IMR-90 (cell line): ENCODE measurements at regions not wholly inside any gene's neighbourhood (a gene's known extent, or its start where the extent isn't known, plus 50 kb on each side); places are given as distances from the start of the nearest gene placed in this dataset.

Experiments used
- BHLHE40 ChIP-seq: fragments of 150-350 bp; IDR thresholded peaks from 2 replicates; pipeline ENCODE4 v1.6.1; 2016; ENCODE audit warnings: mild to moderate bottlenecking, low read depth, low read length
- CEBPB ChIP-seq: IDR thresholded peaks from 2 replicates; pipeline ENCODE4 v1.6.1; 2012; ENCODE audit warnings: low read depth, low read length, improper control_type of control experiment
- CTCF ChIP-seq: conservative IDR thresholded peaks from 2 replicates; pipeline ENCODE4 v1.5.1; 2012; ENCODE audit warnings: mild to moderate bottlenecking, low read depth, low read length, improper control_type of control experiment
- MAFK ChIP-seq: IDR thresholded peaks from 2 replicates; pipeline ENCODE4 v1.6.1; 2012; ENCODE audit warnings: low read depth, low read length, improper control_type of control experiment
- MXI1 ChIP-seq: IDR thresholded peaks from 2 replicates; pipeline ENCODE4 v1.6.1; 2012; ENCODE audit warnings: low read depth, mild to moderate bottlenecking, low read length, moderate library complexity, borderline replicate concordance
- NFE2L2 ChIP-seq: fragments of 150-350 bp; IDR thresholded peaks from 2 replicates; pipeline ENCODE4 v1.6.1; 2016; ENCODE audit warnings: low read depth, mild to moderate bottlenecking, low read length
- POLR2A ChIP-seq: IDR thresholded peaks from 2 replicates; pipeline ENCODE4 v1.6.1; 2012; ENCODE audit warnings: mild to moderate bottlenecking, low read depth, low read length
- RCOR1 ChIP-seq: IDR thresholded peaks from 2 replicates; pipeline ENCODE4 v1.6.1; 2012; ENCODE audit warnings: mild to moderate bottlenecking, low read length, improper control_type of control experiment; ENCODE audit not compliant: insufficient replicate concordance
- RFX5 ChIP-seq: IDR thresholded peaks from 2 replicates; pipeline ENCODE4 v1.8.0; 2012; ENCODE audit warnings: low read depth, mild to moderate bottlenecking, low read length, moderate library complexity
- USF2 ChIP-seq: fragments of 150-350 bp; IDR thresholded peaks from 2 replicates; pipeline ENCODE4 v1.6.1; 2017; ENCODE audit warnings: mild to moderate bottlenecking, antibody characterized with exemption, low read length, low read depth

- no peak for TF ChIP-seq CTCF
- no peak for TF ChIP-seq POLR2A
- TF ChIP-seq USF2, result no peak
- no peak for TF ChIP-seq MAFK
- TF ChIP-seq BHLHE40, result no peak
- no peak for TF ChIP-seq NFE2L2
- TF ChIP-seq MXI1, result no peak
- no peak for TF ChIP-seq RFX5
- no peak for TF ChIP-seq CEBPB
- TF ChIP-seq RCOR1, result no peak
These were observed 80.9 kb downstream of the CDCA7 start for GRCh38 chr2:173435574-173435973.
